ENCODE measurements at regions not wholly inside any gene's neighbourhood (a gene's known extent, or its start where the extent isn't known, plus 50 kb on each side); places are given as distances from the start of the nearest gene placed in this dataset.

DNA sequence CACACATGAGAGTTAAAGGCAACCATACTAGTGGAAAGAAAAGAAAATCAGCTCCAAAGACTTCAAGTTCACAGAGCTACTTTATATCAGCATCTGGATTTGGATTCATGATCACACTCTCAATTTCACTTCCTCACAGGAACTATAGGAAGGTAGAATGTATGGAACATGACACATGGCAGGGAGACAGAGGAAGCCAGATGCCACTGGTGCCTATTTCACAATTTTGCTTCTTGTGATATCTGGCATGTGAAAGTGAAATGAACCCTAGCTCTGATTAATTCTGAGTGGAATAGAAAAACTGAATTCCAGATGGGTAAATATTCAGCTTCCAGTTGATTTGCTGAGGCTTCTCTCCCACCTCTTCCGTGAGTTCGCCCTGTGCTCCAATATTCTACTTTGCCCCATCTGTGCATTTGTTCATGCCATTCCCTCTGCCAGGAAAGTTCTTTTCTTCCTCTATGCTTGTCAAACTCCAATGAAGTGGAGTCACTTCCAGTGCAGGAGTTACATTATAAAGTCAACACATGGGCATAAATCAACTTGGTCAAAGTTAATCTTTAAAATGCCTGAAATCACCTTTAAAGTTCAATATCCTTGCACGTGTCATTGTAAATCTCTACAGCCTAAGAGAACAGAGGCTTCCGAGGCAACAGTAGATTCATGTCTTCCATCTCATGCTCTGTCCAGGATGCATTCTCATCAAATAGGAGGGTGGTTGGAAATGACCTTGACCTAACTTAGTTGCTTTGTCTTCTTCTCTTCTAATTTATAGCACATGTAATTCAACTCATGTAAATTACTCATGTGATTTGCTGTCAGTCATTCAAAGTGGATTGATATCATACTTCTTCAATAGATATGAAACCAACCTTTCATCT, 275.3 kb downstream of the HIVEP2 start:
- intact Hi-C loops (cut with DNase I): no loop called here
- Histone ChIP-seq H3K27ac (no peak overlapping the region), H3K4me1 (peaks cover 0 to 7% (median 0%) of the 10 kb centered on the region in 3 donors), H3K9me3 (no peaks in the 10 kb centered on the region), H3K4me3 (no peak overlapping the region), H3K27me3 (no peaks in the 10 kb centered on the region), H3K36me3 (no peaks in the 10 kb centered on the region)
- no peak for TF ChIP-seq POLR2A (IDR thresholded peaks at IDR 0.05)
- TF ChIP-seq, protein P1, sequence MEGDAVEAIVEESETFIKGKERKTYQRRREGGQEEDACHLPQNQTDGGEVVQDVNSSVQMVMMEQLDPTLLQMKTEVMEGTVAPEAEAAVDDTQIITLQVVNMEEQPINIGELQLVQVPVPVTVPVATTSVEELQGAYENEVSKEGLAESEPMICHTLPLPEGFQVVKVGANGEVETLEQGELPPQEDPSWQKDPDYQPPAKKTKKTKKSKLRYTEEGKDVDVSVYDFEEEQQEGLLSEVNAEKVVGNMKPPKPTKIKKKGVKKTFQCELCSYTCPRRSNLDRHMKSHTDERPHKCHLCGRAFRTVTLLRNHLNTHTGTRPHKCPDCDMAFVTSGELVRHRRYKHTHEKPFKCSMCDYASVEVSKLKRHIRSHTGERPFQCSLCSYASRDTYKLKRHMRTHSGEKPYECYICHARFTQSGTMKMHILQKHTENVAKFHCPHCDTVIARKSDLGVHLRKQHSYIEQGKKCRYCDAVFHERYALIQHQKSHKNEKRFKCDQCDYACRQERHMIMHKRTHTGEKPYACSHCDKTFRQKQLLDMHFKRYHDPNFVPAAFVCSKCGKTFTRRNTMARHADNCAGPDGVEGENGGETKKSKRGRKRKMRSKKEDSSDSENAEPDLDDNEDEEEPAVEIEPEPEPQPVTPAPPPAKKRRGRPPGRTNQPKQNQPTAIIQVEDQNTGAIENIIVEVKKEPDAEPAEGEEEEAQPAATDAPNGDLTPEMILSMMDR (IDR thresholded peaks at IDR 0.05): no peak
- WGBS, 2 donors: 93 to 99% methylated on average over 4 of the region's 4 CpGs
- DNase-seq: no peak

DNA sequence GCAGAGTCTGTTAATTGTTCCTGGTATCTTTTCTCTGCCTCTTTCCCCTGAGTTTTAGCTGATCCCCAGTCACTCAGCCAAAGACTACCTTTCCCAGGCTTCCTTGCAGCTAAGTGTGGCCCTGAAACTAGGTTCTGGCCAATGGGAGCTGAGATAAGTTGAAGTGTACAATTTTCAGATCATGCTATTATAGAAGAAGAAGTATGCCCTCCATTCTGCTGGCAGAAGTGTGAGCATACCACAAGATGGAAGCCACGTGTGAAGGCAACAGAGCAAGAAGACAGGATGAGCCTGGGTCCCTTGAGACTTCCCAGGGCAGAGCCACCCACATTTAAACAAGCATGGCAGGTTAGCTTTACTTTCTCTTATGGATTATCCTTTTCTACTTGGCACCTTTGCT, 273.2 kb downstream of the HIVEP2 start:
- intact Hi-C loops (cut with DNase I): no loop called here
- 67 to 69% methylated on average over 1 of the region's 1 CpG for WGBS, 2 donors
- H3K27ac ChIP-seq: no peak overlapping the region
- no peaks in the 10 kb centered on the region for H3K9me3 ChIP-seq
- H3K4me3 ChIP-seq: no peak overlapping the region
- peaks cover 0 to 7% (median 0%) of the 10 kb centered on the region in 3 donors for H3K4me1 ChIP-seq
- TF ChIP-seq POLR2A (IDR thresholded peaks at IDR 0.05): no peak
- TF ChIP-seq, protein P1 (IDR thresholded peaks at IDR 0.05): no peak
- H3K36me3 ChIP-seq: no peaks in the 10 kb centered on the region
- no peak for DNase-seq
- peaks cover 0 to 6% (median 0%) of the 10 kb centered on the region in 4 donors for H3K27me3 ChIP-seq

DNA sequence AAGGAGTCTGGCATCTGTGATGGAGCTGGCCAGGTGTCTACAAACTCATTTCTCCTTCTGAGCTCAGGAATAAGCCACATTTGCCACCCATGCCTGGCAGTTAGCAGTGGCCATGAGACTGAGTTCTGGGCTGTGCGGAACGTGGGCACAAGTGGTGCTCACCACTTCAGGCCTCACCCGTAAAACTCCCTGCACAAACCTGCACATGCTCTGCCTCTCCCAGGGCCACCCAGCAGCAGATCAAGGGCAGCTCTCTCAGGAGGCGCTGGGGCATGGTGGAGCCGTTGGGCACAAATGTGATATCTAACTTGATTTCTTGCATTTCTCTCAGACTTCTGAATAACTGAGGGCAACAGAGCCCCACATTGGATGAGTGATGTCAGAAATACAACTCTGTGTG, 269.5 kb downstream of the HIVEP2 start:
- intact Hi-C loops (cut with DNase I): no loop called here
- Histone ChIP-seq H3K36me3 (no peaks in the 10 kb centered on the region), H3K27ac (no peak overlapping the region), H3K4me1 (peaks cover 0 to 16% (median 0%) of the 10 kb centered on the region in 3 donors), H3K27me3 (peaks cover 0 to 6% (median 0%) of the 10 kb centered on the region in 4 donors), H3K9me3 (no peaks in the 10 kb centered on the region), H3K4me3 (no peak overlapping the region)
- no peak for DNase-seq
- TF ChIP-seq, protein P1 (IDR thresholded peaks at IDR 0.05): no peak
- no peak for TF ChIP-seq POLR2A (IDR thresholded peaks at IDR 0.05)
- WGBS, 2 donors: 83% methylated on average over 4 of the region's 5 CpGs; no CpG with 5 or more reads in 1 of the 2 donors

DNA sequence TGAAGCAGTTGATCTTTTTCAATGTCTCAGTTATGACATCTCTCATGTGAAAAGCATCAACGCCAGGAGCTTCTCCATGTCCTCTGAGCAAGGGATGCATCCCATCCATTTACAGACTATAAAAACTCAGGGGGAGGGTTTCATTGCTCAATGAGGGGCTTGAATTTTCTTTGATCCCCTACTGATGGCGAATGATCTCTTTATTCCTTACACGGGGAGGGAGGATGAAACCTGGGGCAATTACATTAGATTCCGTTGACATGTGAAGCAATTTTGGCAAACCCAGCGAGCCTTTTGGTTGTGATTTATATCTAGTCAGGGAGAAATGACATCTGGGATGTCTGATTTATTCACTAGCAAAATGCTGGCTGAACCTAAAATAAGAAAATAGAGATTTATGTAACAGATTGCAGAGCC, 268.9 kb downstream of the HIVEP2 start:
- peaks cover 0 to 18% (median 0%) of the 10 kb centered on the region in 3 donors for H3K4me1 ChIP-seq
- 68 to 73% methylated on average over 5 of the region's 5 CpGs for WGBS, 2 donors
- intact Hi-C loops (cut with DNase I): no loop called here

More for the DNA sequence above, 268.9 kb downstream of the HIVEP2 start:
- H3K27me3 ChIP-seq: peaks cover 0 to 6% (median 0%) of the 10 kb centered on the region in 4 donors
- TF ChIP-seq POLR2A (IDR thresholded peaks at IDR 0.05): no peak
- TF ChIP-seq, protein P1 (IDR thresholded peaks at IDR 0.05): no peak
- H3K27ac ChIP-seq: no peak overlapping the region
- no peaks in the 10 kb centered on the region for H3K36me3 ChIP-seq
- DNase-seq: no peak
- no peaks in the 10 kb centered on the region for H3K9me3 ChIP-seq
- H3K4me3 ChIP-seq: no peak overlapping the region

Measured in esophagus squamous epithelium (tissue), 5 donors.